Ovary (tissue), 3 donors: ENCODE measurements at regions not wholly inside any gene's neighbourhood (a gene's known extent, or its start where the extent isn't known, plus 50 kb on each side); places are given as distances from the start of the nearest gene placed in this dataset.

Experiments
- CTCF ChIP-seq, 3 donors: fragments of 450-650 bp in 2 of 3; fragments of 200-600 bp in 1 of 3; IDR thresholded peaks; one replicate each; pipeline versions ENCODE4 v1.5.1 to v1.8.0; 2016 to 2022; ENCODE audit warnings: antibody characterized with exemption in 3 of 3, mild to moderate bottlenecking in 1 of 3
- EP300 ChIP-seq: sonication (generic); formaldehyde crosslinking; IDR thresholded peaks from one replicate; pipeline ENCODE4 v1.6.1; 2017; ENCODE audit warnings: antibody characterized with exemption
- POLR2A ChIP-seq: fragments of 450-650 bp; IDR thresholded peaks from one replicate; pipeline ENCODE4 v1.6.1; 2017; ENCODE audit warnings: antibody characterized with exemption, mild to moderate bottlenecking, moderate library complexity
- donor health status: DM: no; HTN: no; CAD: no.

DNA sequence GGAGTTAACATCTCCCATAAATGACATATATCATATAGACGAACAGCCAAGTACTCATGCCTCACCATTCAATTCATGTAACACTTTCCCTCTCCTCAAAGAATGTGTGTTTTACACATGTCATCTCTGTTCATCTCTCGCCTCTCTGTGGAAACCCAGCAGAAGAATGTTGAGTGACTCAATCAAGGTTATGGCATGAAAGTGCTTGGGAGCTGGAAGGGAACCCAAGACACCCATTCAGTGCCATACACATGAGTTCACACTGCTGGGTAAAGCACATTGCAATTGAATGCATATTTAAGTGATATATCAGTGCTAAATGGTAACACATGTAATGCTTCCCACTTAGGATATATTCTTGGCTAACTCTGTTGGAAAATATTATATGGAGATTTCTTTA lies 322.9 kb downstream of the PTEN start:
- TF ChIP-seq CTCF (IDR thresholded peaks at IDR 0.05) (no peak), POLR2A (no peak), EP300 (no peak)
